Loucy (cell line): ENCODE measurements at regions not wholly inside any gene's neighbourhood (a gene's known extent, or its start where the extent isn't known, plus 50 kb on each side); places are given as distances from the start of the nearest gene placed in this dataset.

Experiments
- H2AFZ ChIP-seq: fragments of 200-600 bp; sonication (generic); 2 replicates; pipeline ENCODE4 v1.6.0; 2016; ENCODE audit warnings: antibody characterized with exemption, mild to moderate bottlenecking, low read length, moderate library complexity
- H3F3A ChIP-seq: fragments of 200-600 bp; 2 replicates; pipeline ENCODE4 v1.6.0; 2016; ENCODE audit warnings: antibody characterized with exemption, low read depth, mild to moderate bottlenecking
- H3K27me3 ChIP-seq: fragments of 200-600 bp; sonication (generic); 2 replicates; pipeline ENCODE4 v1.6.1; 2014; ENCODE audit warnings: low read length, mild to moderate bottlenecking; ENCODE audit not compliant: insufficient read depth, poor library complexity, severe bottlenecking
- H3K36me3 ChIP-seq: fragments of 200-600 bp; sonication (generic); 2 replicates; pipeline ENCODE4 v1.6.1; 2016; ENCODE audit warnings: low read length; ENCODE audit not compliant: insufficient read depth
- H3K4me1 ChIP-seq: fragments of 200-600 bp; sonication (generic); 2 replicates; pipeline ENCODE4 v1.5.1; 2014; ENCODE audit warnings: low read length, mild to moderate bottlenecking; ENCODE audit not compliant: insufficient read depth, poor library complexity, severe bottlenecking
- H3K4me2 ChIP-seq: fragments of 200-600 bp; sonication (generic); 2 replicates; pipeline ENCODE4 v1.6.0; 2014; ENCODE audit warnings: antibody characterized with exemption, low read length, low read depth, mild to moderate bottlenecking; ENCODE audit not compliant: poor library complexity, severe bottlenecking
- H3K4me3 ChIP-seq: fragments of 200-600 bp; sonication (generic); 2 replicates; pipeline ENCODE4 v1.5.1; 2014; ENCODE audit warnings: low read length, mild to moderate bottlenecking, mixed read lengths; ENCODE audit not compliant: poor library complexity, severe bottlenecking
- H3K79me2 ChIP-seq: fragments of 200-600 bp; sonication (generic); 2 replicates; pipeline ENCODE4 v1.6.1; 2014; ENCODE audit warnings: low read length; ENCODE audit not compliant: insufficient read depth
- H3K9ac ChIP-seq: fragments of 200-600 bp; sonication (generic); 2 replicates; pipeline ENCODE4 v1.6.0; 2014; ENCODE audit warnings: mild to moderate bottlenecking, low read depth, low read length, moderate library complexity; ENCODE audit not compliant: poor library complexity, severe bottlenecking
- H3K9me2 ChIP-seq: fragments of 200-600 bp; sonication (generic); replicated peaks from 2 replicates; pipeline ENCODE4 v1.6.1; 2016; ENCODE audit warnings: low read depth, low read length, mixed read lengths
- H3K9me3 ChIP-seq: fragments of 200-600 bp; sonication (generic); 2 replicates; pipeline ENCODE4 v1.6.1; 2014; ENCODE audit warnings: mild to moderate bottlenecking, antibody characterized with exemption, low read length, low read depth; ENCODE audit not compliant: insufficient read depth
- H4K20me1 ChIP-seq: fragments of 200-600 bp; sonication (generic); 2 replicates; pipeline ENCODE4 v1.6.0; 2014; ENCODE audit warnings: antibody characterized with exemption, low read length, mild to moderate bottlenecking; ENCODE audit not compliant: insufficient read depth, poor library complexity, severe bottlenecking
- CTCF ChIP-seq: fragments of 200-600 bp; sonication (generic); conservative IDR thresholded peaks from 2 replicates; pipeline ENCODE4 v1.5.1; 2014; ENCODE audit warnings: mild to moderate bottlenecking, antibody characterized with exemption, low read length
- EZH2phosphoT487 ChIP-seq: fragments of 200-600 bp; IDR thresholded peaks from 2 replicates; pipeline ENCODE4 v1.6.1; 2018; ENCODE audit warnings: antibody characterized with exemption, mild to moderate bottlenecking, moderate library complexity, borderline replicate concordance

- no peak overlapping the region for H3K4me3 ChIP-seq
- no peaks in the 10 kb centered on the region for H3K27me3 ChIP-seq
- no peaks in the 10 kb centered on the region for H3K9me3 ChIP-seq
- H3K9ac ChIP-seq = no peak overlapping the region
- no peaks in the 10 kb centered on the region for H3K79me2 ChIP-seq
- H3K9me2 ChIP-seq = no peaks in the 10 kb centered on the region
- H3K4me1 ChIP-seq = no peaks in the 10 kb centered on the region
- H3F3A ChIP-seq = no peaks in the 10 kb centered on the region
- no peak overlapping the region for H2AFZ ChIP-seq
- TF ChIP-seq EZH2phosphoT487 (no peak), CTCF (no peak)
- no peaks in the 10 kb centered on the region for H4K20me1 ChIP-seq
- H3K4me2 ChIP-seq = no peak overlapping the region
- no peaks in the 10 kb centered on the region for H3K36me3 ChIP-seq
Observed at GRCh38 chr1:82969340-82969739, 1029.6 kb downstream of the TTLL7 start.

GRCh38 chr1:82962658-82963057 is 1036.3 kb downstream of the TTLL7 start:
- H4K20me1 ChIP-seq = no peaks in the 10 kb centered on the region
- no peak overlapping the region for H3K9ac ChIP-seq
- H3K4me2 ChIP-seq = no peak overlapping the region
- H3K9me3 ChIP-seq = no peaks in the 10 kb centered on the region
- H3K27me3 ChIP-seq = no peaks in the 10 kb centered on the region
- no peaks in the 10 kb centered on the region for H3K36me3 ChIP-seq
- H3F3A ChIP-seq = no peaks in the 10 kb centered on the region
- TF ChIP-seq CTCF = no peak
- TF ChIP-seq EZH2phosphoT487 = no peak
- H3K4me1 ChIP-seq = no peaks in the 10 kb centered on the region
- H3K9me2 ChIP-seq = no peaks in the 10 kb centered on the region
- H2AFZ ChIP-seq = no peak overlapping the region
- H3K4me3 ChIP-seq = no peak overlapping the region
- no peaks in the 10 kb centered on the region for H3K79me2 ChIP-seq

GRCh38 chr1:82950606-82951200 is 1048.2 kb downstream of the TTLL7 start:
- Histone ChIP-seq H3K9ac (no peak overlapping the region), H3K4me3 (no peak overlapping the region), H3K9me3 (no peaks in the 10 kb centered on the region), H3K79me2 (no peaks in the 10 kb centered on the region), H3K36me3 (no peaks in the 10 kb centered on the region), H3F3A (no peaks in the 10 kb centered on the region), H3K4me1 (no peaks in the 10 kb centered on the region), H2AFZ (no peak overlapping the region), H3K9me2 (no peaks in the 10 kb centered on the region), H4K20me1 (no peaks in the 10 kb centered on the region), H3K27me3 (no peaks in the 10 kb centered on the region), H3K4me2 (no peak overlapping the region)
- TF ChIP-seq CTCF = no peak
- TF ChIP-seq EZH2phosphoT487 = no peak
